CD4-positive, alpha-beta T cell treated with Interleukin-15 for 4 hours (primary cell): ENCODE measurements at regions not wholly inside any gene's neighbourhood (a gene's known extent, or its start where the extent isn't known, plus 50 kb on each side); places are given as distances from the start of the nearest gene placed in this dataset.
"Not testable (repeated sequence)": the region's sequence is repeated elsewhere in the genome, so short reads cannot be mapped to it uniquely, and the experiment has no call there.

Experiments used
- DNase-seq: peaks from one replicate; pipeline ENCODE4 v3.0.0-alpha.2; 2020; ENCODE audit warnings: low spot score

- DNase-seq: not testable (repeated sequence)
Measured at GRCh38 chr5:15096686-15097085, 225.1 kb upstream of the ANKH start.

GRCh38 chr5:15092801-15093200 is 221.2 kb upstream of the ANKH start:
- DNase-seq: no peak

GRCh38 chr5:15085671-15086070 is 214.1 kb upstream of the ANKH start:
- no peak for DNase-seq

GRCh38 chr5:15082096-15082495 is 210.5 kb upstream of the ANKH start:
- DNase-seq: no peak

- DNase-seq: no peak
Measured at GRCh38 chr5:15080219-15080618, 208.6 kb upstream of the ANKH start.

- no peak for DNase-seq
Measured at GRCh38 chr5:15079566-15079965, 208.0 kb upstream of the ANKH start.

- no peak for DNase-seq
Measured at GRCh38 chr5:15074651-15075050, 203.1 kb upstream of the ANKH start.

GRCh38 chr5:15073453-15073852 is 201.9 kb upstream of the ANKH start:
- DNase-seq: no peak

GRCh38 chr5:15070907-15071306 is 199.3 kb upstream of the ANKH start:
- DNase-seq: no peak

- no peak for DNase-seq
Measured at GRCh38 chr5:15069407-15069905, 197.9 kb upstream of the ANKH start.

GRCh38 chr5:15065091-15065490 is 193.5 kb upstream of the ANKH start:
- no peak for DNase-seq

- DNase-seq: no peak
Measured at GRCh38 chr5:15064396-15064795, 192.8 kb upstream of the ANKH start.

GRCh38 chr5:15056988-15057592 is 185.5 kb upstream of the ANKH start:
- no peak for DNase-seq

GRCh38 chr5:15044521-15044920 is 172.9 kb upstream of the ANKH start:
- DNase-seq: no peak

GRCh38 chr5:15037247-15037908 is 165.8 kb upstream of the ANKH start:
- no peak for DNase-seq

- no peak for DNase-seq
Measured at GRCh38 chr5:15034379-15034778, 162.8 kb upstream of the ANKH start.

- DNase-seq: no peak
Measured at GRCh38 chr5:15031180-15031579, 159.6 kb upstream of the ANKH start.

GRCh38 chr5:15027764-15028163 is 156.2 kb upstream of the ANKH start:
- no peak for DNase-seq

- DNase-seq: no peak
Measured at GRCh38 chr5:15026944-15027343, 155.4 kb upstream of the ANKH start.

- DNase-seq: no peak
Measured at GRCh38 chr5:15026011-15026893, 154.7 kb upstream of the ANKH start.

- no peak for DNase-seq
Measured at GRCh38 chr5:15023846-15024245, 152.3 kb upstream of the ANKH start.

- DNase-seq: no peak
Measured at GRCh38 chr5:15023266-15023665, 151.7 kb upstream of the ANKH start.
